ENCODE measurements at regions not wholly inside any gene's neighbourhood (a gene's known extent, or its start where the extent isn't known, plus 50 kb on each side); places are given as distances from the start of the nearest gene placed in this dataset.

DNA sequence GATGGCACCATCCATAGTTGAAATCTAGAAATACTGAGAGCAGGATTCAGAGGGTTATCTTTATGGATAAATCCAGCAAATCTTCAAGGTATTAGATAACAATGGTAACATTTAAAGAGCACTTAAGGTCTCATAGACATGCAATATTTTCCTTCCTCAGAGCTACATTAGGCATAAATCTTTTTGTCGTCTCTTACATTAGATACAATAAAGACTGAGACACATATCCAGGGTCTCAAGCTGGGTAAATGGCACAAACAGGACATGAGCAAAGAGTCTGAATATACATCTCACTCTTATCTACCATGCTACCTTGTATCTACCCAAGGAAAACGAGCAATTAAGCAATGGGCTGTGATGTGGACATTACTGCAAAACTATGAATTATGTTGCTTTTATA, 927.3 kb upstream of the EPHA6 start:
- H3K27ac ChIP-seq = no peak overlapping the region

GRCh38 chr3:95894820-95895219, 919.6 kb upstream of the EPHA6 start:
- TF ChIP-seq EP300 (IDR thresholded peaks at IDR 0.05) (no peak), POLR2A (IDR thresholded peaks at IDR 0.05) (no peak), POLR2AphosphoS5 (IDR thresholded peaks at IDR 0.05) (no peak)
- TF ChIP-seq, protein P1, sequence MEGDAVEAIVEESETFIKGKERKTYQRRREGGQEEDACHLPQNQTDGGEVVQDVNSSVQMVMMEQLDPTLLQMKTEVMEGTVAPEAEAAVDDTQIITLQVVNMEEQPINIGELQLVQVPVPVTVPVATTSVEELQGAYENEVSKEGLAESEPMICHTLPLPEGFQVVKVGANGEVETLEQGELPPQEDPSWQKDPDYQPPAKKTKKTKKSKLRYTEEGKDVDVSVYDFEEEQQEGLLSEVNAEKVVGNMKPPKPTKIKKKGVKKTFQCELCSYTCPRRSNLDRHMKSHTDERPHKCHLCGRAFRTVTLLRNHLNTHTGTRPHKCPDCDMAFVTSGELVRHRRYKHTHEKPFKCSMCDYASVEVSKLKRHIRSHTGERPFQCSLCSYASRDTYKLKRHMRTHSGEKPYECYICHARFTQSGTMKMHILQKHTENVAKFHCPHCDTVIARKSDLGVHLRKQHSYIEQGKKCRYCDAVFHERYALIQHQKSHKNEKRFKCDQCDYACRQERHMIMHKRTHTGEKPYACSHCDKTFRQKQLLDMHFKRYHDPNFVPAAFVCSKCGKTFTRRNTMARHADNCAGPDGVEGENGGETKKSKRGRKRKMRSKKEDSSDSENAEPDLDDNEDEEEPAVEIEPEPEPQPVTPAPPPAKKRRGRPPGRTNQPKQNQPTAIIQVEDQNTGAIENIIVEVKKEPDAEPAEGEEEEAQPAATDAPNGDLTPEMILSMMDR (IDR thresholded peaks at IDR 0.05) = no peak
- Histone ChIP-seq H3K27ac (no peak overlapping the region), H3K4me3 (no peak overlapping the region), H3K27me3 (no peaks in the 10 kb centered on the region), H3K36me3 (no peaks in the 10 kb centered on the region), H3K4me1 (no peaks in the 10 kb centered on the region), H3K9me3 (peaks cover 0 to 25% (median 7%) of the 10 kb centered on the region in 4 donors)
- intact Hi-C loops (cut with DNase I; ENCODE audit: low total_unique reads) = no loop called here
- WGBS, 5 donors = 66 to 84% (median 73%) methylated on average over 2 of the region's 2 CpGs
- DNase-seq = no peak

More for the DNA sequence above, 927.3 kb upstream of the EPHA6 start:
- Histone ChIP-seq H3K4me1 (no peaks in the 10 kb centered on the region), H3K9me3 (peaks cover 0 to 9% (median 0%) of the 10 kb centered on the region in 4 donors), H3K36me3 (no peaks in the 10 kb centered on the region), H3K27me3 (no peaks in the 10 kb centered on the region), H3K4me3 (no peak overlapping the region)
- TF ChIP-seq, protein P1 (IDR thresholded peaks at IDR 0.05) = no peak
- TF ChIP-seq POLR2AphosphoS5 (IDR thresholded peaks at IDR 0.05) = no peak
- TF ChIP-seq EP300 (IDR thresholded peaks at IDR 0.05) = no peak
- no peak for TF ChIP-seq POLR2A (IDR thresholded peaks at IDR 0.05)
- no peak for DNase-seq
- 63 to 76% (median 75%) methylated on average over 2 of the region's 2 CpGs for WGBS, 5 donors
- intact Hi-C loops (cut with DNase I; ENCODE audit: low total_unique reads) = no loop called here

DNA sequence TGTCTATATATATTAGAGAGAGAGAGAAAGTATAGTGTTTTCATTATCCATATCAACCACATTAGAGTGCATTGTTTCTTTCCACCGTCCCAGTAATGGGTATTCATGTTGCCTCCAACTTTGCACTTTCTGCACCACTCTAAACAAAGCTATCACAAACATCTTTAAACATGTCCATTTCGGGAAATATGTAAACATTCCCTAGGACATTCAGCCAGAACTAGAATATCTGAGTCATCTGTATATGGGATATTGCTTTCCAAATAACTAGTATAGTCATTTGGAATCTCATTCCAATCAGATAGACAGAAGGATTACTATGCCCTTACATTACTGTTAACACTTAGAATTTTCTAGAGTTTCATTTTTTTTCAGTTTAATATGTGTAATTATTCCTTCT, 914.9 kb upstream of the EPHA6 start:
- Histone ChIP-seq H3K4me3 (no peak overlapping the region), H3K9me3 (peaks cover 0 to 3% (median 0%) of the 10 kb centered on the region in 4 donors), H3K27ac (no peak overlapping the region), H3K36me3 (no peaks in the 10 kb centered on the region), H3K4me1 (no peaks in the 10 kb centered on the region), H3K27me3 (no peaks in the 10 kb centered on the region)
- WGBS, 5 donors = 35 to 48% (median 43%) methylated on average over 2 of the region's 2 CpGs
- TF ChIP-seq EP300 (IDR thresholded peaks at IDR 0.05) = no peak
- TF ChIP-seq POLR2AphosphoS5 (IDR thresholded peaks at IDR 0.05) = no peak
- no peak for TF ChIP-seq POLR2A (IDR thresholded peaks at IDR 0.05)
- TF ChIP-seq, protein P1 (IDR thresholded peaks at IDR 0.05) = no peak
- no peak for DNase-seq
- intact Hi-C loops (cut with DNase I; ENCODE audit: low total_unique reads) = no loop called here

GRCh38 chr3:95899911-95900310, 914.5 kb upstream of the EPHA6 start:
- H3K4me3 ChIP-seq = no peak overlapping the region
- H3K27me3 ChIP-seq = no peaks in the 10 kb centered on the region
- H3K27ac ChIP-seq = no peak overlapping the region
- 51 to 68% (median 59%) methylated on average over 2 of the region's 2 CpGs for WGBS, 5 donors
- intact Hi-C loops (cut with DNase I; ENCODE audit: low total_unique reads) = no loop called here
- DNase-seq = no peak
- H3K4me1 ChIP-seq = no peaks in the 10 kb centered on the region
- H3K9me3 ChIP-seq = no peaks in the 10 kb centered on the region
- no peaks in the 10 kb centered on the region for H3K36me3 ChIP-seq
- TF ChIP-seq, protein P1 (IDR thresholded peaks at IDR 0.05) = no peak
- TF ChIP-seq POLR2AphosphoS5 (IDR thresholded peaks at IDR 0.05) (no peak), POLR2A (IDR thresholded peaks at IDR 0.05) (no peak), EP300 (IDR thresholded peaks at IDR 0.05) (no peak)

Measured in stomach (tissue), 8 donors.